OCI-LY7 (cell line): ENCODE measurements at regions not wholly inside any gene's neighbourhood (a gene's known extent, or its start where the extent isn't known, plus 50 kb on each side); places are given as distances from the start of the nearest gene placed in this dataset.

Source experiments
- CTCF ChIP-seq: fragments of 200-600 bp; sonication (generic); conservative IDR thresholded peaks from 2 replicates; pipeline ENCODE4 v1.5.1; 2014; ENCODE audit warnings: mild to moderate bottlenecking, antibody characterized with exemption, low read length, moderate library complexity, mixed read lengths
- EZH2phosphoT487 ChIP-seq: fragments of 200-600 bp; sonication (generic); IDR thresholded peaks from 2 replicates; pipeline ENCODE4 v1.6.1; 2018; ENCODE audit warnings: low read depth, borderline replicate concordance, mild to moderate bottlenecking, mixed run types, antibody characterized with exemption, low read length, moderate library complexity, mixed read lengths

GRCh38 chr12:131219670-131220330 lies 266.1 kb downstream of the ADGRD1 start:
- TF ChIP-seq CTCF, result no peak
- TF ChIP-seq EZH2phosphoT487, result no peak
